ENCODE measurements at regions not wholly inside any gene's neighbourhood (a gene's known extent, or its start where the extent isn't known, plus 50 kb on each side); places are given as distances from the start of the nearest gene placed in this dataset.

DNA sequence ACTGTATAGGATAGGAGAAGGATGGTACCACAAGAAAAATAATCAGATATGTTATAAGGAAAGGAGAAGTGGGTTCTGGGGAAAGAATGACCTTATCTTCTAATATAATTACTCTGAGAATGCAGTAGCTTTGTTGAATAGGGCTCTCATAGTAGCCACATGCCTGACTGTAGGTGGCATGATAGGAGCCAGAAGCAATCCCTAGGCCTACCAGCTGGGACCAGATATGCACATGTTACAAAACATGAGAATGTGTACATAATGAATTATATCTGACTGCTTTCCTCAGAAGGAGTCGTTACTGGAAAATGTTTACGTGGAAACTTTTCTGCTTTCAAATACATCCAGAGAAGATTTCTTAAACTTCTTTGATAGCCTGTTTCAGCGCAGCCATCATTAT lies 53.2 kb upstream of the FAM3C start:
- no peaks in the 10 kb centered on the region for H3K27me3 ChIP-seq
- DNase-seq: no peak
- no peaks in the 10 kb centered on the region for H3K36me3 ChIP-seq
- H3K4me3 ChIP-seq: no peak overlapping the region
- no peak for TF ChIP-seq CTCF (IDR thresholded peaks at IDR 0.05)
- no peak for TF ChIP-seq POLR2A (IDR thresholded peaks at IDR 0.05)
- peaks cover 0 to 31% (median 4%) of the 10 kb centered on the region in 3 donors for H3K4me1 ChIP-seq
- H3K9me3 ChIP-seq: no peaks in the 10 kb centered on the region
- H3K27ac ChIP-seq: no peak overlapping the region
- WGBS, 2 donors: 74 to 81% methylated on average over 3 of the region's 3 CpGs
- intact Hi-C loops (cut with DNase I): no loop called here

DNA sequence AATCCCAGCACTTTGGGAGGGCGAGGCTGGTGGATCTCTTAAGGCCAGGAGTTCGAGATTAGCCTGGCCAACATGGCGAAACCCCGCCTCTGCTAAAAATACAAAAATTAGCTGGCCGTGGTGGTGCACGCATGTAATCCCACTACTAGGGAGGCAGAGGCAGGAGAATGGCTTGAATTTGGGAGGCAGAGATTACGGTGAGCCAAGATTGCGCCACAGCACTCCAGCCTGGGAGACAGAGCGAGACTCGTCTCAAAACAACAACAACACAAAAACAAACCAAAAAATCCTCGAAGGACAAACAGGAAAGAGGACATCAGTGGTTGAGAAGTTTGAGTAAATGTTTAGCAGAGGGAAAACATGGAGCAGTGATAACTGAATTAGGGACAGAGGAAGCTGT lies 52.3 kb upstream of the FAM3C start:
- Histone ChIP-seq H3K36me3 (no peaks in the 10 kb centered on the region), H3K4me1 (peaks cover 0 to 31% (median 4%) of the 10 kb centered on the region in 3 donors), H3K4me3 (no peak overlapping the region), H3K27ac (peak overlapping the region in 2 of 4 donors; percentile 17 to 34), H3K9me3 (no peaks in the 10 kb centered on the region), H3K27me3 (no peaks in the 10 kb centered on the region)
- no peak for DNase-seq
- TF ChIP-seq CTCF (IDR thresholded peaks at IDR 0.05): no peak
- no peak for TF ChIP-seq POLR2A (IDR thresholded peaks at IDR 0.05)
- intact Hi-C loops (cut with DNase I): no loop called here
- 87 to 92% methylated on average over 10 to 11 of the region's 11 CpGs for WGBS, 2 donors

GRCh38 chr7:121447911-121448300 lies 51.8 kb upstream of the FAM3C start:
- intact Hi-C loops (cut with DNase I): no loop called here
- no peak for DNase-seq
- H3K27ac ChIP-seq: peak overlapping the region in 3 of 4 donors; percentile 17 to 69 (median 34)

DNA sequence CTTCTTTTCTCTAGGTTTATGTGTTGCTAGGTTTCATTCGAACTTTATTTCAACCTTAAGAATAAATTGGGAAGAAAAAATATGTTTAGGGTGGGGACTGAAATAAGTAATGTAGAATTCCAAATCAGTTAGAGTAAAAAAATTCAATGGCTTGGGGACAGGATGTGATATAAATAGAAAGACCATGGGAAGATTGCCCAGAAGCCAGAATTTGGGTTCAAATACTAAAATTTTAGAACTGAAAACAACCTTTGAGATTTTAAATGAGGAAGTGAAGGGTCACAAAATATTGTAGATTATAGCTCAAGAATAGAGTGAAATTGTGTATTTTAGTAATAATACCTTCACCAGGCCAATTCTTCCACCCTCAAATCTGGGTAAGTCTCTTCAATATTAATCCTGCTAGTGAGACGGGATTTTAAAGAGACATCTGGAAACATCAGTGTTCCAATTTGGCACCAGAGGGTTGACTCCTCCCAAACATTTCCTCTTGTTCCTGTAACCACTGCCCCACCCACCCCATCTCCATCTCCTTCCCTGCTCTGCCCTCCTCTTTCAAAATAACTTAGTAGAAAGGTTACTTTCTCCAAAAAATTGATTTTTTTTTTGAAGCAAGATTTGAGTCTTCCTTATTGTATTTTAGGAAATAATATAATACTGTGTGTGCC lies 51.3 kb upstream of the FAM3C start:
- no peaks in the 10 kb centered on the region for H3K36me3 ChIP-seq
- 34 to 35% methylated on average over 2 of the region's 2 CpGs for WGBS, 2 donors
- intact Hi-C loops (cut with DNase I): no loop called here
- TF ChIP-seq CTCF (IDR thresholded peaks at IDR 0.05): no peak
- no peak for TF ChIP-seq POLR2A (IDR thresholded peaks at IDR 0.05)
- H3K4me3 ChIP-seq: no peak overlapping the region
- H3K27ac ChIP-seq: peak overlapping the region in 3 of 4 donors; percentile 6 to 69 (median 58)
- no peaks in the 10 kb centered on the region for H3K27me3 ChIP-seq
- no peaks in the 10 kb centered on the region for H3K9me3 ChIP-seq
- no peak for DNase-seq
- H3K4me1 ChIP-seq: peaks cover 0 to 36% (median 4%) of the 10 kb centered on the region in 3 donors

More at GRCh38 chr7:121447911-121448300, 51.8 kb upstream of the FAM3C start:
- H3K36me3 ChIP-seq: no peaks in the 10 kb centered on the region
- H3K4me3 ChIP-seq: no peak overlapping the region
- no peaks in the 10 kb centered on the region for H3K27me3 ChIP-seq
- 44 to 60% methylated on average over 4 of the region's 4 CpGs for WGBS, 2 donors
- no peaks in the 10 kb centered on the region for H3K9me3 ChIP-seq
- TF ChIP-seq POLR2A (IDR thresholded peaks at IDR 0.05) (no peak), CTCF (IDR thresholded peaks at IDR 0.05) (no peak)
- peaks cover 0 to 32% (median 4%) of the 10 kb centered on the region in 3 donors for H3K4me1 ChIP-seq

DNA sequence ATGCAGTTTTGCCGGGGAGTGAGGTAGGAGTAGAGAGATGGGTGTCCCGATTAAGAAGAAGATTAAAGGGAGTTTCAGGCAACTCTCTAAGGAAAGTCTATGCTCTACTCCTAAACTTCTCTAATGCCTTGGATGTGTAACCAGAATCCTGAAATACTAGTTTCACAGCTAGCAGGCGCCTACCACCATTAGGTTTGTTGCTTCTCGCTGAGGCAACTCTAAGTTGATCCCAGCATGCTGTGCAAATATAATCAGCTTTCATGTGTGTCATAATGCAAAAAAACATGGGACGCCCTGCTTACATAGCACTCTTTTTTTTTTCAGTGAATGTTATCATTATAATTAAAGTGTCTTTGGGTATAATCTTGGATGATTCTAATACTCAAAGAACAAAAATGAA lies 50.4 kb upstream of the FAM3C start:
- peak overlapping the region in 3 of 4 donors; percentile 43 to 69 (median 58) for H3K27ac ChIP-seq
- 50 to 69% methylated on average over 5 of the region's 5 CpGs for WGBS, 2 donors

More for the DNA sequence above, 50.4 kb upstream of the FAM3C start:
- no peaks in the 10 kb centered on the region for H3K9me3 ChIP-seq
- no peak overlapping the region for H3K4me3 ChIP-seq
- no peak for DNase-seq
- intact Hi-C loops (cut with DNase I): no loop called here
- no peak for TF ChIP-seq POLR2A (IDR thresholded peaks at IDR 0.05)
- no peak for TF ChIP-seq CTCF (IDR thresholded peaks at IDR 0.05)
- peaks cover 0 to 32% (median 4%) of the 10 kb centered on the region in 3 donors for H3K4me1 ChIP-seq
- H3K27me3 ChIP-seq: no peaks in the 10 kb centered on the region
- H3K36me3 ChIP-seq: no peaks in the 10 kb centered on the region

Small RNAs in the stretch of these regions (small RNA-seq; reads per million reads assigned to genes)
- 0 reads per million in 4 donors for gene RN7SKP277

All from esophagus squamous epithelium (tissue), 5 donors.